Stimulated activated CD8-positive, alpha-beta memory T cell treated with anti-CD3 and anti-CD28 coated beads, Interleukin-15, amount 100 ng/mL, for 48 hours (primary cell): ENCODE measurements at regions not wholly inside any gene's neighbourhood (a gene's known extent, or its start where the extent isn't known, plus 50 kb on each side); places are given as distances from the start of the nearest gene placed in this dataset.
"Not testable (repeated sequence)": the region's sequence is repeated elsewhere in the genome, so short reads cannot be mapped to it uniquely, and the experiment has no call there.

ENCODE experiments used
- DNase-seq, 2 donors: peaks; one replicate each; pipeline ENCODE4 v3.0.0-alpha.2; 2020; ENCODE audit warnings: low read depth in 2 of 2

- no peak for DNase-seq
These were observed 113.8 kb downstream of the ADRA2C start for GRCh38 chr4:3879681-3880614.

GRCh38 chr4:3880615-3881120, 114.5 kb downstream of the ADRA2C start:
- peak; percentile 40 to 46 for DNase-seq

GRCh38 chr4:3882316-3882885, 116.2 kb downstream of the ADRA2C start:
- DNase-seq = not testable (repeated sequence)

GRCh38 chr4:3884261-3884660, 118.1 kb downstream of the ADRA2C start:
- DNase-seq = not testable (repeated sequence)

GRCh38 chr4:3893590-3893989, 127.4 kb downstream of the ADRA2C start:
- DNase-seq = peak; percentile 5 to 28

GRCh38 chr4:3894086-3894959, 128.1 kb downstream of the ADRA2C start:
- DNase-seq = not testable (repeated sequence)

GRCh38 chr4:3896441-3896840, 130.3 kb downstream of the ADRA2C start:
- DNase-seq = no peak

GRCh38 chr4:3896871-3897578, 130.8 kb downstream of the ADRA2C start:
- DNase-seq = not testable (repeated sequence)

GRCh38 chr4:3898098-3898497, 131.9 kb downstream of the ADRA2C start:
- no peak for DNase-seq

- DNase-seq = not testable (repeated sequence)
These were observed 132.7 kb downstream of the ADRA2C start for GRCh38 chr4:3898928-3899327.

GRCh38 chr4:3904264-3904955, 138.2 kb downstream of the ADRA2C start:
- DNase-seq = not testable (repeated sequence)

- not testable (repeated sequence) for DNase-seq
These were observed 143.4 kb downstream of the ADRA2C start for GRCh38 chr4:3909616-3910015.

- not testable (repeated sequence) for DNase-seq
These were observed 144.2 kb downstream of the ADRA2C start for GRCh38 chr4:3910161-3910950.

- no peak for DNase-seq
These were observed 145.2 kb downstream of the ADRA2C start for GRCh38 chr4:3911252-3911856.

GRCh38 chr4:3914511-3914910, 148.3 kb downstream of the ADRA2C start:
- DNase-seq = not testable (repeated sequence)

- not testable (repeated sequence) for DNase-seq
These were observed 153.3 kb downstream of the ADRA2C start for GRCh38 chr4:3919509-3919908.

GRCh38 chr4:3921902-3922301, 155.7 kb downstream of the ADRA2C start:
- not testable (repeated sequence) for DNase-seq

- not testable (repeated sequence) for DNase-seq
These were observed 159.7 kb downstream of the ADRA2C start for GRCh38 chr4:3925841-3926240.

- DNase-seq = not testable (repeated sequence)
These were observed 160.1 kb downstream of the ADRA2C start for GRCh38 chr4:3926271-3926670.
